ENCODE measurements at regions not wholly inside any gene's neighbourhood (a gene's known extent, or its start where the extent isn't known, plus 50 kb on each side); places are given as distances from the start of the nearest gene placed in this dataset.

DNA sequence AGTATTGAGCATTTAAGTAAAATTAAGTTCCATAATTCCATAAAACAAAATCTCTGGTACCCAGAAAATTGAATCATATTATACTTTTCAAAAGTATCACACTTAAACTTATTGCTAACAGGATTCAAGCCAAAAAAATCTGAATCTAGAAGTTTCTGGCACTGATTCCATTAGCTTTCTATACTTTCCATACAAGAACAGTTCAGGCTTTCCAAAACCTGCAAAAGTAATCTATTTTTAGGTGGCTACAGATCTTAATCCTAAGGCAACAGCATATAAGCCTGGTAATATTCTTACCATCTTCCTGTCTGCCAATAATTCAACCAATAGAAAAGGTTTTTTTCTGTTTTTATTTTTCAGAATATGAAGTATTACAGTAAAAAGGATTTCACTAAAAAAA is 185.0 kb downstream of the CRPPA start:
- Histone ChIP-seq H3K27ac (ENCODE audit: insufficient read depth, low read length, poor library complexity, severe bottlenecking) (no peak overlapping the region), H3K4me3 (ENCODE audit: low read depth, low read length) (no peak overlapping the region), H3K36me3 (ENCODE audit: control insufficient read depth, insufficient read depth, low read length) (no peaks in the 10 kb centered on the region), H3K27me3 (ENCODE audit: control insufficient read depth, insufficient read depth, low read length) (no peaks in the 10 kb centered on the region), H3K4me1 (ENCODE audit: control insufficient read depth, insufficient read depth, low read length, poor library complexity, severe bottlenecking) (no peaks in the 10 kb centered on the region), H3K9me3 (ENCODE audit: control insufficient read depth in 2 of 2, low read length in 2 of 2) (peaks cover 0 to 6% of the 10 kb centered on the region in 2 experiments)
- Mint-ChIP-seq H3K4me1 (no peaks in the 10 kb centered on the region), H3K27ac (no peak overlapping the region), H3K9me3 (peaks cover 0 to 13% (median 3%) of the 10 kb centered on the region in 7 donors), H3K27me3 (no peaks in the 10 kb centered on the region), H3K4me3 (no peak overlapping the region), H3K36me3 (no peaks in the 10 kb centered on the region)
- no peak for ATAC-seq (ENCODE audit: low read depth in 2 of 2)
- no peak for DNase-seq

DNA sequence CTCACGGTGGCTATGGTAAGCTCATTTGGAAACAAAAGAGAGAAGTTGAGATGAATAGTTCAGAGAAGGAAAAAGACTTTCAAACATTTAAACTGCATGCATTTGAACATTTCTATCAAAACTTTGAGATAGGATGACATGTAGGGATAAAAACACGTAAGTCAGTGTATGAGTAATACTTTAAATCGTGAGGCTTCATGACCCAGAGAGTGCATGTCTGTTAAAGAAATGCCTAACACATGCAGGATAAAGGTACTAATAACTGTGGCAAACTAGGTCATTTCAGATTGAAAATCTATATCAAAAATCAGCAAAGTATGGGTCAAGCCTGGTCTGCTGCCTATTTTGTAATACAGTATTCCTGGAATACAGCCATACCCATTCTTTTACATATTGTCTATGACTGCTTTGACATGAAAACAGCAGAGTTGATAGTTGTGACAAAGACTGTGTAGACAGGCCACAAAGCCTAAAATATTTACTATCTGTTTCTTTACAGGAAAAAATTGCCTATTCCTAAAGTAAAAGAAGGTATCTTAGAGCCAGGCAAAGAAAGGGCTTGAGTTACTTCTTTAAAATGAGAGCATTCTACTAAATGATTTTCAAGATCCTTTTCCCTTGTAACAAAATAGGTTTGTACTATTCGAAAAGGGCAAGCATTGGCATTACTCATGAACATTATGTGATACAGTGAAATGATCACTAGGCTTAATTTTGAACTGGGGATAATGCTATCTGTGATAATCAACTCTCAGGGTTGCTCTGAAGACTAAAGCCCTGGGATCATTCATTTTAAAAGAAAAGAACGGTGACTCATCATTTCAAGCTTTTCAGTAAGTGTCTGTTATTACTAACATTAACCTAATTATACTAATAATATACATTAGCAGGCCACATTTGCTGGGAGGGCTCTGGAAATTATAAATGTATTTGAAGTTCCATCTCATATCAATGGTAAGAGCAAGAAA is 185.9 kb downstream of the CRPPA start:
- Histone ChIP-seq H3K36me3 (ENCODE audit: control insufficient read depth, insufficient read depth, low read length) (no peaks in the 10 kb centered on the region), H3K9me3 (ENCODE audit: control insufficient read depth in 2 of 2, low read length in 2 of 2) (peaks cover 2 to 14% of the 10 kb centered on the region in 2 experiments), H3K27ac (ENCODE audit: insufficient read depth, low read length, poor library complexity, severe bottlenecking) (no peak overlapping the region), H3K4me1 (ENCODE audit: control insufficient read depth, insufficient read depth, low read length, poor library complexity, severe bottlenecking) (no peaks in the 10 kb centered on the region), H3K27me3 (ENCODE audit: control insufficient read depth, insufficient read depth, low read length) (no peaks in the 10 kb centered on the region), H3K4me3 (ENCODE audit: low read depth, low read length) (no peak overlapping the region)
- no peaks in the 10 kb centered on the region for H3K36me3 Mint-ChIP-seq
- ATAC-seq (ENCODE audit: low read depth in 2 of 2): no peak
- peaks cover 0 to 17% (median 5%) of the 10 kb centered on the region in 7 donors for H3K9me3 Mint-ChIP-seq
- no peaks in the 10 kb centered on the region for H3K4me1 Mint-ChIP-seq
- no peak overlapping the region for H3K27ac Mint-ChIP-seq
- no peak for DNase-seq
- H3K4me3 Mint-ChIP-seq: no peak overlapping the region
- H3K27me3 Mint-ChIP-seq: no peaks in the 10 kb centered on the region

- Mint-ChIP-seq H3K36me3 (no peaks in the 10 kb centered on the region), H3K4me3 (no peak overlapping the region), H3K27ac (no peak overlapping the region), H3K4me1 (no peaks in the 10 kb centered on the region), H3K27me3 (no peaks in the 10 kb centered on the region), H3K9me3 (peaks cover 0 to 24% (median 6%) of the 10 kb centered on the region in 7 donors)
- H3K36me3 ChIP-seq (ENCODE audit: control insufficient read depth, insufficient read depth, low read length): no peaks in the 10 kb centered on the region
- DNase-seq (no peak), ATAC-seq (ENCODE audit: low read depth in 2 of 2) (no peak)
- H3K27ac ChIP-seq (ENCODE audit: insufficient read depth, low read length, poor library complexity, severe bottlenecking): no peak overlapping the region
- no peak overlapping the region for H3K4me3 ChIP-seq (ENCODE audit: low read depth, low read length)
- peaks cover 10 to 21% of the 10 kb centered on the region in 2 experiments for H3K9me3 ChIP-seq (ENCODE audit: control insufficient read depth in 2 of 2, low read length in 2 of 2)
- no peaks in the 10 kb centered on the region for H3K27me3 ChIP-seq (ENCODE audit: control insufficient read depth, insufficient read depth, low read length)
- no peaks in the 10 kb centered on the region for H3K4me1 ChIP-seq (ENCODE audit: control insufficient read depth, insufficient read depth, low read length, poor library complexity, severe bottlenecking)
Observed at GRCh38 chr7:16234493-16235146, 186.7 kb downstream of the CRPPA start.

- ATAC-seq (ENCODE audit: low read depth in 2 of 2): no peak
- Mint-ChIP-seq H3K4me3 (no peak overlapping the region), H3K36me3 (no peaks in the 10 kb centered on the region), H3K27me3 (no peaks in the 10 kb centered on the region), H3K9me3 (peaks cover 0 to 31% (median 12%) of the 10 kb centered on the region in 7 donors), H3K4me1 (no peaks in the 10 kb centered on the region), H3K27ac (no peak overlapping the region)
- DNase-seq: no peak
- Histone ChIP-seq H3K27ac (ENCODE audit: insufficient read depth, low read length, poor library complexity, severe bottlenecking) (no peak overlapping the region), H3K4me3 (ENCODE audit: low read depth, low read length) (no peak overlapping the region), H3K9me3 (ENCODE audit: control insufficient read depth in 2 of 2, low read length in 2 of 2) (peaks cover 11 to 23% of the 10 kb centered on the region in 2 experiments), H3K27me3 (ENCODE audit: control insufficient read depth, insufficient read depth, low read length) (no peaks in the 10 kb centered on the region), H3K4me1 (ENCODE audit: control insufficient read depth, insufficient read depth, low read length, poor library complexity, severe bottlenecking) (no peaks in the 10 kb centered on the region), H3K36me3 (ENCODE audit: control insufficient read depth, insufficient read depth, low read length) (no peaks in the 10 kb centered on the region)
Observed at GRCh38 chr7:16233517-16233916, 187.8 kb downstream of the CRPPA start.

- ATAC-seq (ENCODE audit: low read depth in 2 of 2) (no peak), DNase-seq (no peak)
- H3K4me3 Mint-ChIP-seq: no peak overlapping the region
- H3K27me3 ChIP-seq (ENCODE audit: control insufficient read depth, insufficient read depth, low read length): no peaks in the 10 kb centered on the region
- no peaks in the 10 kb centered on the region for H3K27me3 Mint-ChIP-seq
- H3K36me3 Mint-ChIP-seq: no peaks in the 10 kb centered on the region
- H3K27ac Mint-ChIP-seq: no peak overlapping the region
- no peaks in the 10 kb centered on the region for H3K36me3 ChIP-seq (ENCODE audit: control insufficient read depth, insufficient read depth, low read length)
- no peak overlapping the region for H3K4me3 ChIP-seq (ENCODE audit: low read depth, low read length)
- no peaks in the 10 kb centered on the region for H3K4me1 Mint-ChIP-seq
- H3K4me1 ChIP-seq (ENCODE audit: control insufficient read depth, insufficient read depth, low read length, poor library complexity, severe bottlenecking): no peaks in the 10 kb centered on the region
- peaks cover 0 to 35% (median 12%) of the 10 kb centered on the region in 7 donors for H3K9me3 Mint-ChIP-seq
- H3K27ac ChIP-seq (ENCODE audit: insufficient read depth, low read length, poor library complexity, severe bottlenecking): no peak overlapping the region
- peaks cover 11 to 23% of the 10 kb centered on the region in 2 experiments for H3K9me3 ChIP-seq (ENCODE audit: control insufficient read depth in 2 of 2, low read length in 2 of 2)
Observed at GRCh38 chr7:16232273-16232672, 189.1 kb downstream of the CRPPA start.

DNA sequence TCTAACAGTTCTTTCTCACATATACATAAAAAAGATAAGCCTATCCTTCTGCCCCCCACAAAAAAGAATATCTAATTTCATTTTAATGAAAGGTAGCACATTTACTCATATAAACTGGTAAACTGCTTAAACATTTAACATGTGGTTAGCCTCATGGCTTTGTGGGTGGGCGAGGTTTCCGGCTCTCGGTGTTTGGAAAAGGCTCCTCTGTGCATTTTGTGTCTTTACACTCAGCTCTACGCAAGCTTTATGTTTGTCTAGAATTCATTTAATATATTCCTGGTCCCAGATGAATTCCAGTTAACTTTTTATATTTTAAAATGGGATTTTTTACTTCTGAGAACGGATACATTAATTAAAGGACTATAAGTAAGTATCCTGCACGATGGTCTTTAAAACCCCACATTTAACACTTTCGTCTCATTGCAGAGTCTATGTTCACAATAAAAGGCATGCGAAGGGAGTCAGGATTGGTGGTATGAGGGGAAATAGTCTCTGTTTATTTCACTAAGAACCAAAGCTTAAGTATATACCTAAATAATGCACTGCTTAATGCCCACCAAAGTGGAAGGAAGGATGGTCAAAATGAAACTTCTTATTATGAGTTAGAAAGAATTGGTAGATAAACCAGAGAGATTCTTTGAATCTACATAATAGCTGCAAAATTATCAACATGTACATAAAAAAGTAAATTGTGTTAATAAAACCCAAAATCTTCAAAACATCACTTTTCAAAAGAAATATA is 197.2 kb downstream of the CRPPA start:
- Histone ChIP-seq H3K36me3 (ENCODE audit: control insufficient read depth, insufficient read depth, low read length) (no peaks in the 10 kb centered on the region), H3K27ac (ENCODE audit: insufficient read depth, low read length, poor library complexity, severe bottlenecking) (no peak overlapping the region), H3K4me1 (ENCODE audit: control insufficient read depth, insufficient read depth, low read length, poor library complexity, severe bottlenecking) (no peaks in the 10 kb centered on the region), H3K4me3 (ENCODE audit: low read depth, low read length) (no peak overlapping the region), H3K9me3 (ENCODE audit: control insufficient read depth in 2 of 2, low read length in 2 of 2) (no peaks in the 10 kb centered on the region), H3K27me3 (ENCODE audit: control insufficient read depth, insufficient read depth, low read length) (no peaks in the 10 kb centered on the region)
- Mint-ChIP-seq H3K27ac (no peak overlapping the region), H3K36me3 (no peaks in the 10 kb centered on the region), H3K9me3 (peaks cover 0 to 8% (median 4%) of the 10 kb centered on the region in 7 donors), H3K4me3 (no peak overlapping the region), H3K27me3 (no peaks in the 10 kb centered on the region), H3K4me1 (peaks cover 0 to 3% (median 0%) of the 10 kb centered on the region in 4 donors)
- no peak for ATAC-seq (ENCODE audit: low read depth in 2 of 2)
- peak in 1 of 3 donors; percentile 4 for DNase-seq

DNA sequence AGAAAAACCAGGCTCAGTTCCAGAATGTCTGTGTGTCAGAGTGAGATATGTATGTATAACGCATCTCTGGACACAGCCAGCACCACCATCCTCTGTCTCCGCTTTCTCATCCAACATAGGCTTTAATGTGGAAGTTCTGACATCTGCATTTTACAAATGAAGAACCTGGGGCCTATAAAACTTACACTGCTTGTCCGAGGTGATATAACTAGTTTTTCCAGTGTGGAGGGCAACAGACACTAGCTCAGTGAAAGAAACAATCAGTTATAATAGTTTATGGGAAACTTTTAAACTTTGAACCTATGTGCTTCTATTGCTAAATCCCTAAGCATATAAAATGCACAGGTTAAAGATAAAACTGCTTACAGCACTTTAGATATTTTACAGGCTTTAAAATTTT is 208.7 kb downstream of the CRPPA start:
- H3K9me3 Mint-ChIP-seq: peaks cover 0 to 9% (median 0%) of the 10 kb centered on the region in 7 donors
- no peak overlapping the region for H3K4me3 Mint-ChIP-seq
- H3K4me3 ChIP-seq (ENCODE audit: low read depth, low read length): no peak overlapping the region
- no peak overlapping the region for H3K27ac ChIP-seq (ENCODE audit: insufficient read depth, low read length, poor library complexity, severe bottlenecking)
- H3K36me3 Mint-ChIP-seq: no peaks in the 10 kb centered on the region
- H3K27me3 Mint-ChIP-seq: no peaks in the 10 kb centered on the region
- no peaks in the 10 kb centered on the region for H3K4me1 Mint-ChIP-seq
- H3K4me1 ChIP-seq (ENCODE audit: control insufficient read depth, insufficient read depth, low read length, poor library complexity, severe bottlenecking): no peaks in the 10 kb centered on the region
- H3K36me3 ChIP-seq (ENCODE audit: control insufficient read depth, insufficient read depth, low read length): no peaks in the 10 kb centered on the region
- H3K27ac Mint-ChIP-seq: no peak overlapping the region
- no peak for DNase-seq
- ATAC-seq (ENCODE audit: low read depth in 2 of 2): no peak
- H3K27me3 ChIP-seq (ENCODE audit: control insufficient read depth, insufficient read depth, low read length): no peaks in the 10 kb centered on the region
- no peaks in the 10 kb centered on the region for H3K9me3 ChIP-seq (ENCODE audit: control insufficient read depth in 2 of 2, low read length in 2 of 2)
